DND-41 (cell line): ENCODE measurements at regions not wholly inside any gene's neighbourhood (a gene's known extent, or its start where the extent isn't known, plus 50 kb on each side); places are given as distances from the start of the nearest gene placed in this dataset.

Experiments
- ATAC-seq: fragments of 200-7000 bp; cut with Tn5 transposase; 3 replicates; pipeline ENCODE4 v1.9.1; 2021; ENCODE audit warnings: low read depth; ENCODE audit not compliant: insufficient read depth
- DNase-seq: peaks from one replicate; pipeline ENCODE4 v3.0.0-alpha.2; 2020
- H2AFZ ChIP-seq: 2 replicates; pipeline ENCODE4 v1.6.0; 2012; ENCODE audit warnings: low read depth, low read length
- H3K27ac ChIP-seq: 2 replicates; pipeline ENCODE4 v1.5.1; 2012; ENCODE audit warnings: low read length, inconsistent platforms
- H3K27me3 ChIP-seq: fragments of 200-600 bp; sonication (generic); 2 replicates; pipeline ENCODE4 v1.6.0; 2012; ENCODE audit warnings: low read length, mild to moderate bottlenecking, inconsistent platforms; ENCODE audit not compliant: insufficient read depth, poor library complexity
- H3K36me3 ChIP-seq: 2 replicates; pipeline ENCODE4 v1.5.1; 2012; ENCODE audit warnings: low read length, inconsistent platforms; ENCODE audit not compliant: insufficient read depth
- H3K4me1 ChIP-seq: 2 replicates; pipeline ENCODE4 v1.5.1; 2012; ENCODE audit warnings: mild to moderate bottlenecking, low read length; ENCODE audit not compliant: insufficient read depth
- H3K4me2 ChIP-seq: 2 replicates; pipeline ENCODE4 v1.6.0; 2012; ENCODE audit warnings: mild to moderate bottlenecking, moderate library complexity, low read length, inconsistent platforms; ENCODE audit not compliant: insufficient read depth
- H3K4me3 ChIP-seq, 2 experiments: fragments of 200-600 bp in 1 of 2; shearing (Covaris generic) in 1 of 2; 2 replicates each; pipeline ENCODE4 v1.5.1; 2012 to 2016; ENCODE audit warnings: inconsistent platforms in 2 of 2, low read length in 2 of 2, mild to moderate bottlenecking in 2 of 2, low read depth in 1 of 2, moderate library complexity in 1 of 2
- H3K79me2 ChIP-seq: 2 replicates; pipeline ENCODE4 v1.6.0; 2012; ENCODE audit warnings: low read length, inconsistent platforms; ENCODE audit not compliant: insufficient read depth
- H3K9ac ChIP-seq: 2 replicates; pipeline ENCODE4 v1.6.0; 2012; ENCODE audit warnings: low read depth, mild to moderate bottlenecking, inconsistent platforms, low read length, moderate library complexity
- H3K9me3 ChIP-seq: 2 replicates; pipeline ENCODE4 v1.5.1; 2012; ENCODE audit warnings: low read length, moderate library complexity, mild to moderate bottlenecking, inconsistent platforms; ENCODE audit not compliant: insufficient read depth, severe bottlenecking
- H4K20me1 ChIP-seq: 2 replicates; pipeline ENCODE4 v1.6.0; 2012; ENCODE audit warnings: low read length; ENCODE audit not compliant: insufficient read depth
- CTCF ChIP-seq: IDR thresholded peaks from 2 replicates; pipeline ENCODE4 v1.5.1; 2012; ENCODE audit warnings: borderline replicate concordance, low read length, moderate library complexity, mild to moderate bottlenecking; ENCODE audit not compliant: poor library complexity, severe bottlenecking; ENCODE audit errors: extremely low read depth
- EZH2 ChIP-seq: IDR thresholded peaks from 3 replicates; pipeline ENCODE4 v1.6.1; 2012; ENCODE audit warnings: borderline replicate concordance, low read depth, mild to moderate bottlenecking, moderate library complexity, low read length, inconsistent platforms; ENCODE audit not compliant: severe bottlenecking

GRCh38 chr2:144131042-144131441 lies 388.9 kb downstream of the ZEB2 start:
- H3K9ac ChIP-seq: no peak overlapping the region
- H3K4me2 ChIP-seq: no peak overlapping the region
- no peaks in the 10 kb centered on the region for H3K36me3 ChIP-seq
- H3K4me3 ChIP-seq: no peak overlapping the region
- H2AFZ ChIP-seq: no peak overlapping the region
- H3K4me1 ChIP-seq: no peaks in the 10 kb centered on the region
- TF ChIP-seq EZH2: no peak
- TF ChIP-seq CTCF: no peak
- no peak overlapping the region for H3K27ac ChIP-seq
- ATAC-seq (no peak), DNase-seq (no peak)
- no peaks in the 10 kb centered on the region for H4K20me1 ChIP-seq
- no peaks in the 10 kb centered on the region for H3K27me3 ChIP-seq
- H3K79me2 ChIP-seq: no peaks in the 10 kb centered on the region
- no peaks in the 10 kb centered on the region for H3K9me3 ChIP-seq

- Histone ChIP-seq H4K20me1 (no peaks in the 10 kb centered on the region), H3K36me3 (no peaks in the 10 kb centered on the region), H3K27ac (no peak overlapping the region), H3K9me3 (no peaks in the 10 kb centered on the region), H2AFZ (no peak overlapping the region), H3K4me3 (no peak overlapping the region), H3K9ac (no peak overlapping the region), H3K27me3 (no peaks in the 10 kb centered on the region), H3K4me1 (no peaks in the 10 kb centered on the region), H3K4me2 (no peak overlapping the region), H3K79me2 (no peaks in the 10 kb centered on the region)
- DNase-seq (no peak), ATAC-seq (no peak)
- TF ChIP-seq EZH2 (no peak), CTCF (no peak)
Observed at GRCh38 chr2:144130551-144130950, 389.4 kb downstream of the ZEB2 start.

GRCh38 chr2:144128130-144128746 lies 391.7 kb downstream of the ZEB2 start:
- no peak overlapping the region for H3K4me2 ChIP-seq
- ATAC-seq (no peak), DNase-seq (no peak)
- H2AFZ ChIP-seq: no peak overlapping the region
- no peaks in the 10 kb centered on the region for H3K36me3 ChIP-seq
- TF ChIP-seq EZH2 (no peak), CTCF (no peak)
- no peak overlapping the region for H3K27ac ChIP-seq
- no peaks in the 10 kb centered on the region for H3K27me3 ChIP-seq
- H3K9ac ChIP-seq: no peak overlapping the region
- H3K4me3 ChIP-seq: no peak overlapping the region
- H3K9me3 ChIP-seq: no peaks in the 10 kb centered on the region
- H4K20me1 ChIP-seq: no peaks in the 10 kb centered on the region
- no peaks in the 10 kb centered on the region for H3K4me1 ChIP-seq
- no peaks in the 10 kb centered on the region for H3K79me2 ChIP-seq
